ENCODE measurements at regions not wholly inside any gene's neighbourhood (a gene's known extent, or its start where the extent isn't known, plus 50 kb on each side); places are given as distances from the start of the nearest gene placed in this dataset.

DNA sequence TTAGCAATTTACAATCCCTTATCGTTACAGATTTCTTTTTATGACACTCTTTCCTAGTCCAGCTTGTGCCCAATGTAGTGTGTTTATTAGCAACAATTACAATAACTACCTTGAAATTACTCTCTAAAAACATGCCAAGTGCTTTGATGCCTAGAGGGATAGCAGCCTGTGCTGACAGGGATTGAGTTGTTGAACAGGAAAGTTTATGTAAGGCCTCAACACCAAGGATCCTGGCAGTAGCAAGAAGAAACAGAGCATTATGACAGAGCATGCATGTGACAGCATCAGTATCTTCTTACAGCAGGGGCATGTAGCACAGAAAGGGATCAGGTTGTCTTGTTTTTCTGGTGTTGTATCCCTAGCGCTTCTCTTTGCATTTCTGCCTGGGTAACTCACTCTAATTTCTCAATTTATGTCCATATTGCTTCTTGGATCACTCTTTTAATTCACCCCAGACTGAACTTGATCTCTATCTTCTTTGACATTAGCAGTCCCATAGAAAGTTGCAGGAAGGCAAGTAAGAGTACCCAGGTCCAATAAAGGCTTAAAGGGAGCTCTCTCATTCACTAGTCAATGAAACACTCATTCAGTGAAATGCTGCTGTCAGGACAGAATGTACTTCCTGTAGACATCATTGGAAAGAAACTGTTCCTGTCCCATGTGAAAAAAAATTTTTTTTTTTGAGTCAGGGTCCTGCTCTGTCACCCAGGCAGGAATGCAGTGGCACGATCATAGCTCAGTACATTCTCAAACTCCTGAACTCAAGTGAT, 220.0 kb upstream of the GRIP1 start:
- H3K27ac ChIP-seq: no peak overlapping the region
- intact Hi-C loops (cut with DNase I): no loop called here
- DNase-seq (ENCODE audit: extremely low spot score in 2 of 2): no peak
- H3K27me3 ChIP-seq: no peaks in the 10 kb centered on the region
- no peaks in the 10 kb centered on the region for H3K9me3 ChIP-seq
- H3K4me1 ChIP-seq: no peaks in the 10 kb centered on the region
- TF ChIP-seq, protein P1, sequence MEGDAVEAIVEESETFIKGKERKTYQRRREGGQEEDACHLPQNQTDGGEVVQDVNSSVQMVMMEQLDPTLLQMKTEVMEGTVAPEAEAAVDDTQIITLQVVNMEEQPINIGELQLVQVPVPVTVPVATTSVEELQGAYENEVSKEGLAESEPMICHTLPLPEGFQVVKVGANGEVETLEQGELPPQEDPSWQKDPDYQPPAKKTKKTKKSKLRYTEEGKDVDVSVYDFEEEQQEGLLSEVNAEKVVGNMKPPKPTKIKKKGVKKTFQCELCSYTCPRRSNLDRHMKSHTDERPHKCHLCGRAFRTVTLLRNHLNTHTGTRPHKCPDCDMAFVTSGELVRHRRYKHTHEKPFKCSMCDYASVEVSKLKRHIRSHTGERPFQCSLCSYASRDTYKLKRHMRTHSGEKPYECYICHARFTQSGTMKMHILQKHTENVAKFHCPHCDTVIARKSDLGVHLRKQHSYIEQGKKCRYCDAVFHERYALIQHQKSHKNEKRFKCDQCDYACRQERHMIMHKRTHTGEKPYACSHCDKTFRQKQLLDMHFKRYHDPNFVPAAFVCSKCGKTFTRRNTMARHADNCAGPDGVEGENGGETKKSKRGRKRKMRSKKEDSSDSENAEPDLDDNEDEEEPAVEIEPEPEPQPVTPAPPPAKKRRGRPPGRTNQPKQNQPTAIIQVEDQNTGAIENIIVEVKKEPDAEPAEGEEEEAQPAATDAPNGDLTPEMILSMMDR (IDR thresholded peaks at IDR 0.05): no peak
- TF ChIP-seq POLR2AphosphoS5 (IDR thresholded peaks at IDR 0.05; ENCODE audit: insufficient read depth in 1 of 2, low read depth in 1 of 2) (no peak), POLR2A (IDR thresholded peaks at IDR 0.05) (no peak)
- H3K36me3 ChIP-seq: no peaks in the 10 kb centered on the region
- H3K4me3 ChIP-seq: no peak overlapping the region

DNA sequence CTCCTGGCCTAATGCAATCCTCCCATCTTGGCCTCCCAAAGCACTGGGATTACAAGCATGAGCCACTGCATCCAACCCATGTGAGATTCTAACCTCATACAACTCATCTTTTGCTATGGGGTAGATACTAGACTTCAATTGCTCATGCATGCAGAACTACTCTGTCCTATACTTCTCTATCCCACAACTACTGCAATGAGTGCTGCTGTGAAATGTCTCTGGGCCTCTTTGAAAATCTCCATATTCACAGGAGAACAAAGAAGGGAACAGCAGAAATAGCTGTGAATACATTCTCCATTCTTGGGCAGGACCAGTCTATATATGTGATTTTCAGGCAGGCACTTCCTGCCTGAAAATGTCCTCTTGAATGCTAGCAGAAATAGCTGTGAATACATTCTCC, 220.7 kb upstream of the GRIP1 start:
- no peaks in the 10 kb centered on the region for H3K27me3 ChIP-seq
- no peak overlapping the region for H3K27ac ChIP-seq
- H3K9me3 ChIP-seq: no peaks in the 10 kb centered on the region
- intact Hi-C loops (cut with DNase I): no loop called here
- no peaks in the 10 kb centered on the region for H3K36me3 ChIP-seq
- TF ChIP-seq POLR2A (IDR thresholded peaks at IDR 0.05): no peak
- no peak for TF ChIP-seq POLR2AphosphoS5 (IDR thresholded peaks at IDR 0.05; ENCODE audit: insufficient read depth in 1 of 2, low read depth in 1 of 2)
- TF ChIP-seq, protein P1 (IDR thresholded peaks at IDR 0.05): no peak
- no peak overlapping the region for H3K4me3 ChIP-seq
- no peak for DNase-seq (ENCODE audit: extremely low spot score in 2 of 2)
- no peaks in the 10 kb centered on the region for H3K4me1 ChIP-seq

DNA sequence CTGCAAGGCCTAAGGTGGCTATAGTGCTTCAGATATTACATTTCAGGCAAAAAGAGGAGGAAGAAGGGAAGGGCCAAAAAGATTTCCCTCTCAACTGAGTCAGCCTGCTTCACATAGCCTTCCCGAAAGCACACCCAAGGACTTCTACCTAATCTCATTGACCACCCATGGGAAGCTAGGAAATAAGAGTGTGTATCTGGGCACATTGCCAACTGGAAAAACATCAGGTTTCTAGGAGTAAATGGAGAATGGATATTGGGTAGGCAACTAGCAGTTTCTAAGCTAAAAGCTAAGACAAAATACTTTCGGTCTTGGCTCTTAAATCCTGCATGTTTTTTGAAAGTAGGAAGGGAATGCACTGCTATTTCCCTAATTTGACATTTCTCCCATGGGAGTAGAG, 221.7 kb upstream of the GRIP1 start:
- intact Hi-C loops (cut with DNase I): no loop called here
- Histone ChIP-seq H3K4me1 (no peaks in the 10 kb centered on the region), H3K27me3 (no peaks in the 10 kb centered on the region), H3K9me3 (no peaks in the 10 kb centered on the region), H3K4me3 (no peak overlapping the region), H3K36me3 (no peaks in the 10 kb centered on the region), H3K27ac (no peak overlapping the region)
- DNase-seq (ENCODE audit: extremely low spot score in 2 of 2): no peak
- TF ChIP-seq POLR2A (IDR thresholded peaks at IDR 0.05): no peak

DNA sequence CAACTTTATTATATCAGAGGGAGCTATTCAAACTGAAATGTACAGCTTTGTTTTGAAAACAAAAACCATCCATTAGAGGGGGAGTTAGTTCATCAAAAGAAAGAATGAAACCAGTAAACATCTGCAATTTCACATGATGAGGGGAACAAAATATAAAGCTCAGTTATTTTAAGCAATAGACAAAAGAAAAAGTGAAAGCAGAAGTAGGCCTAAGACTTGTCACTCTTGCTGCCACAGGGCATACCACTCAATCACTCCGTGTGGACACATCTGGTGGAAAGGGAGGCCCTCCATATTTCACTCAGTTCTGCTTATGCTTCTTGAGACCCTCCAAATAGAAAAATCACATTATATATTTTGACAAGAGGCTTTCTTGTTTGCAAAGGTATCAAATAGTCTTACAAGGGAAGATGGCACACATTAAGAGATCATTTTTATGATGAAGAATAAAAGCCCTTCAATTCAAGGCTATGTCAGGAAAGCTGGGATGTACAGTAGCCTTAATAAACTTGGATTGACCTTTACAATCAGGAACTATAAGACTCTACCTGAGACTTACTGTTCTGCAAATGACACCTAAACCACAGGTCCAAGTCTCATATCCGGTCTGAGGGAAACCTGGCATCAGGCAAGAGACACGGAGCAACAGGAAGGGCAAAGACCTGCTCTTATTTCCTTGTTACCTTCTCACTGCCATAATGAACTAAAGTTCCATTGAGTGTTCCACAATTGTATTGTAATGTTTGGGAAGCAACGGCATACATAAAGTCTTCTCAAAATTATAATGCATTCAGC, 222.5 kb upstream of the GRIP1 start:
- intact Hi-C loops (cut with DNase I): no loop called here
- H3K27me3 ChIP-seq: no peaks in the 10 kb centered on the region
- no peak overlapping the region for H3K27ac ChIP-seq
- no peak for TF ChIP-seq POLR2A (IDR thresholded peaks at IDR 0.05)
- TF ChIP-seq, protein P1 (IDR thresholded peaks at IDR 0.05): no peak
- no peak for TF ChIP-seq POLR2AphosphoS5 (IDR thresholded peaks at IDR 0.05; ENCODE audit: insufficient read depth in 1 of 2, low read depth in 1 of 2)
- no peak overlapping the region for H3K4me3 ChIP-seq
- no peaks in the 10 kb centered on the region for H3K9me3 ChIP-seq
- DNase-seq (ENCODE audit: extremely low spot score in 2 of 2): no peak
- H3K36me3 ChIP-seq: no peaks in the 10 kb centered on the region
- no peaks in the 10 kb centered on the region for H3K4me1 ChIP-seq

DNA sequence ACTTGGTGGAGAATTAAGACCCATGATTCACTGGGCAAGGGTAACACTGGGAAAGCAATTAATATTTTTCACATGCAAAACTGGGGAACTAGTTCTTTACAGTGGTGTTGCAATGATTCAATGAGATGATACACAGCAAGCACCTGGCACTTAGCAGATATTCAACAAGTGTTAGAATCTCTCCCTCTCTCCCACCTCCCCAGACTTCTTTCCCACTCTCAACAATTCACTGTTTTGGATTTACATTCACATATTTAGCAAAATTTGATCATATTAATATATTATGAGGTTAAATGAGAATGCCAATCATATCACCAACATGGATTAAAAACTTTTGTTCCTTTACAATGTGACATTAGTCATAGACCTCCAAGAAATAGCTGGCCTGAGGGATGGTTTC, 223.1 kb upstream of the GRIP1 start:
- Histone ChIP-seq H3K27me3 (no peaks in the 10 kb centered on the region), H3K27ac (no peak overlapping the region), H3K4me3 (no peak overlapping the region), H3K9me3 (no peaks in the 10 kb centered on the region), H3K36me3 (no peaks in the 10 kb centered on the region), H3K4me1 (no peaks in the 10 kb centered on the region)
- intact Hi-C loops (cut with DNase I): no loop called here
- DNase-seq (ENCODE audit: extremely low spot score in 2 of 2): no peak
- no peak for TF ChIP-seq POLR2A (IDR thresholded peaks at IDR 0.05)
- no peak for TF ChIP-seq POLR2AphosphoS5 (IDR thresholded peaks at IDR 0.05; ENCODE audit: insufficient read depth in 1 of 2, low read depth in 1 of 2)
- TF ChIP-seq, protein P1 (IDR thresholded peaks at IDR 0.05): no peak

All from vagina (tissue), 2 donors.